ENCODE measurements at regions not wholly inside any gene's neighbourhood (a gene's known extent, or its start where the extent isn't known, plus 50 kb on each side); places are given as distances from the start of the nearest gene placed in this dataset.

DNA sequence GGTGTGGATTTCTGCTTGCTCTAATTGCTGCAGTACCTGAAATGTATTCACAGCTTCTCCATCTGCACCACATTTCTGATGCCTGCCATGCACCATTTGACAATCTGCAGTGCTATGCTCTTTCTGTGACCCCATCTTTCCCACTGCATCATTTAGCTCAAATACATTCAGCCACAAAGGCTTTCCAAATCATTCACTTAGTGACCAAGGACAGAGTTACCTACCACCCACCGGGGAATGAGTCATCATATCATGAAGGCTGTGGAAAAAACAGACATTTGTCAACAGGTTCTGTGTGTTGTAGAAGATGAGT lies 465.5 kb upstream of the ATP2B1 start:
- TF ChIP-seq CTCF (IDR thresholded peaks at IDR 0.05) (no peak), POLR2A (IDR thresholded peaks at IDR 0.05) (no peak)

Data from stomach (tissue), 4 donors.